ENCODE measurements at regions not wholly inside any gene's neighbourhood (a gene's known extent, or its start where the extent isn't known, plus 50 kb on each side); places are given as distances from the start of the nearest gene placed in this dataset.

DNA sequence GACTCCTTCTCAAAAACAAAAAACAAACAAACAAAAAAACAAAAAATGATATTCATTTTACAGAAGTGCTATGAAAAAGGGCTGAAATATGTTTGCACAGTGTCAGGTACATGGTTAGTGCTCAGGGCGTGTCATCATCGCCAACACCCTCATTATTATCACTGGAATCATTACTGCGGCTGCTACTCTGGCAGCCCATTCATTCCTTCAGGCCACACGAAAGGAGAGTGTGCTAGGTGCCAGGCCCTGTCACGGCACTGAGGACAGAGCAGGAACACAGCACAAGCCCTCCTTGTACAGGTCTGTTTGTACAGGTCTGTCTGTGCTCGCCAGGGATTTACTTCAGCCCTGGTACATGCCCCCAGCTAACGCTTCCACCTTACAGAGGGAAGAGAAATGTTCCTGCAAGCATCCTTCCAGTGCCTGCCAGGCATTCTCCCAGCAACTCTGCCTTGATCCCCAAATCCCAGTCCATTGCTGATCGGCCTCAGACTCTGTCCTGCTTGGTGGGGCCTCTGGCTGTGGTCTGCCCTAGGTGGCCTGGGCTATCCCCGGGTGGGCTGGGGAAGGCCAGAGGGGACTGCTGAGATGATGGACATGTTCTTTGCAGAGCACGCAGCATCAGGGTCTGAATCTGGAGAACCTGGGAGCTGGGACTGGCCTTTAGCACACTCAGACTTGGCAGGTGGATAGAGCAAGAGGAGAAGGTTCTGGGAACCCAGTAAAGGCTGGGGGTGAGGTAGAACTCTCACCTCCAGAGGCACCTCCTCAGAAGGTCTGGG, 210.7 kb downstream of the URI1 start (continued):
- TF ChIP-seq, protein P1, sequence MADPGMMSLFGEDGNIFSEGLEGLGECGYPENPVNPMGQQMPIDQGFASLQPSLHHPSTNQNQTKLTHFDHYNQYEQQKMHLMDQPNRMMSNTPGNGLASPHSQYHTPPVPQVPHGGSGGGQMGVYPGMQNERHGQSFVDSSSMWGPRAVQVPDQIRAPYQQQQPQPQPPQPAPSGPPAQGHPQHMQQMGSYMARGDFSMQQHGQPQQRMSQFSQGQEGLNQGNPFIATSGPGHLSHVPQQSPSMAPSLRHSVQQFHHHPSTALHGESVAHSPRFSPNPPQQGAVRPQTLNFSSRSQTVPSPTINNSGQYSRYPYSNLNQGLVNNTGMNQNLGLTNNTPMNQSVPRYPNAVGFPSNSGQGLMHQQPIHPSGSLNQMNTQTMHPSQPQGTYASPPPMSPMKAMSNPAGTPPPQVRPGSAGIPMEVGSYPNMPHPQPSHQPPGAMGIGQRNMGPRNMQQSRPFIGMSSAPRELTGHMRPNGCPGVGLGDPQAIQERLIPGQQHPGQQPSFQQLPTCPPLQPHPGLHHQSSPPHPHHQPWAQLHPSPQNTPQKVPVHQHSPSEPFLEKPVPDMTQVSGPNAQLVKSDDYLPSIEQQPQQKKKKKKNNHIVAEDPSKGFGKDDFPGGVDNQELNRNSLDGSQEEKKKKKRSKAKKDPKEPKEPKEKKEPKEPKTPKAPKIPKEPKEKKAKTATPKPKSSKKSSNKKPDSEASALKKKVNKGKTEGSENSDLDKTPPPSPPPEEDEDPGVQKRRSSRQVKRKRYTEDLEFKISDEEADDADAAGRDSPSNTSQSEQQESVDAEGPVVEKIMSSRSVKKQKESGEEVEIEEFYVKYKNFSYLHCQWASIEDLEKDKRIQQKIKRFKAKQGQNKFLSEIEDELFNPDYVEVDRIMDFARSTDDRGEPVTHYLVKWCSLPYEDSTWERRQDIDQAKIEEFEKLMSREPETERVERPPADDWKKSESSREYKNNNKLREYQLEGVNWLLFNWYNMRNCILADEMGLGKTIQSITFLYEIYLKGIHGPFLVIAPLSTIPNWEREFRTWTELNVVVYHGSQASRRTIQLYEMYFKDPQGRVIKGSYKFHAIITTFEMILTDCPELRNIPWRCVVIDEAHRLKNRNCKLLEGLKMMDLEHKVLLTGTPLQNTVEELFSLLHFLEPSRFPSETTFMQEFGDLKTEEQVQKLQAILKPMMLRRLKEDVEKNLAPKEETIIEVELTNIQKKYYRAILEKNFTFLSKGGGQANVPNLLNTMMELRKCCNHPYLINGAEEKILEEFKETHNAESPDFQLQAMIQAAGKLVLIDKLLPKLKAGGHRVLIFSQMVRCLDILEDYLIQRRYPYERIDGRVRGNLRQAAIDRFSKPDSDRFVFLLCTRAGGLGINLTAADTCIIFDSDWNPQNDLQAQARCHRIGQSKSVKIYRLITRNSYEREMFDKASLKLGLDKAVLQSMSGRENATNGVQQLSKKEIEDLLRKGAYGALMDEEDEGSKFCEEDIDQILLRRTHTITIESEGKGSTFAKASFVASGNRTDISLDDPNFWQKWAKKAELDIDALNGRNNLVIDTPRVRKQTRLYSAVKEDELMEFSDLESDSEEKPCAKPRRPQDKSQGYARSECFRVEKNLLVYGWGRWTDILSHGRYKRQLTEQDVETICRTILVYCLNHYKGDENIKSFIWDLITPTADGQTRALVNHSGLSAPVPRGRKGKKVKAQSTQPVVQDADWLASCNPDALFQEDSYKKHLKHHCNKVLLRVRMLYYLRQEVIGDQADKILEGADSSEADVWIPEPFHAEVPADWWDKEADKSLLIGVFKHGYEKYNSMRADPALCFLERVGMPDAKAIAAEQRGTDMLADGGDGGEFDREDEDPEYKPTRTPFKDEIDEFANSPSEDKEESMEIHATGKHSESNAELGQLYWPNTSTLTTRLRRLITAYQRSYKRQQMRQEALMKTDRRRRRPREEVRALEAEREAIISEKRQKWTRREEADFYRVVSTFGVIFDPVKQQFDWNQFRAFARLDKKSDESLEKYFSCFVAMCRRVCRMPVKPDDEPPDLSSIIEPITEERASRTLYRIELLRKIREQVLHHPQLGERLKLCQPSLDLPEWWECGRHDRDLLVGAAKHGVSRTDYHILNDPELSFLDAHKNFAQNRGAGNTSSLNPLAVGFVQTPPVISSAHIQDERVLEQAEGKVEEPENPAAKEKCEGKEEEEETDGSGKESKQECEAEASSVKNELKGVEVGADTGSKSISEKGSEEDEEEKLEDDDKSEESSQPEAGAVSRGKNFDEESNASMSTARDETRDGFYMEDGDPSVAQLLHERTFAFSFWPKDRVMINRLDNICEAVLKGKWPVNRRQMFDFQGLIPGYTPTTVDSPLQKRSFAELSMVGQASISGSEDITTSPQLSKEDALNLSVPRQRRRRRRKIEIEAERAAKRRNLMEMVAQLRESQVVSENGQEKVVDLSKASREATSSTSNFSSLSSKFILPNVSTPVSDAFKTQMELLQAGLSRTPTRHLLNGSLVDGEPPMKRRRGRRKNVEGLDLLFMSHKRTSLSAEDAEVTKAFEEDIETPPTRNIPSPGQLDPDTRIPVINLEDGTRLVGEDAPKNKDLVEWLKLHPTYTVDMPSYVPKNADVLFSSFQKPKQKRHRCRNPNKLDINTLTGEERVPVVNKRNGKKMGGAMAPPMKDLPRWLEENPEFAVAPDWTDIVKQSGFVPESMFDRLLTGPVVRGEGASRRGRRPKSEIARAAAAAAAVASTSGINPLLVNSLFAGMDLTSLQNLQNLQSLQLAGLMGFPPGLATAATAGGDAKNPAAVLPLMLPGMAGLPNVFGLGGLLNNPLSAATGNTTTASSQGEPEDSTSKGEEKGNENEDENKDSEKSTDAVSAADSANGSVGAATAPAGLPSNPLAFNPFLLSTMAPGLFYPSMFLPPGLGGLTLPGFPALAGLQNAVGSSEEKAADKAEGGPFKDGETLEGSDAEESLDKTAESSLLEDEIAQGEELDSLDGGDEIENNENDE (IDR thresholded peaks at IDR 0.05; ENCODE audit: low read depth, low read length), result no peak
- TF ChIP-seq TRIM28 (IDR thresholded peaks at IDR 0.05) (no peak), GTF2A2 (tag; IDR thresholded peaks at IDR 0.05) (no peak), ZFP30 (CRISPR knock-in tag; IDR thresholded peaks at IDR 0.05; ENCODE audit: borderline replicate concordance) (no peak), MTA2 (IDR thresholded peaks at IDR 0.05; ENCODE audit: low read depth) (no peak), ZBED1 (IDR thresholded peaks at IDR 0.05) (no peak), POLR2AphosphoS2 (IDR thresholded peaks at IDR 0.05; ENCODE audit: low read length) (no peak)
- TF ChIP-seq, protein P2, sequence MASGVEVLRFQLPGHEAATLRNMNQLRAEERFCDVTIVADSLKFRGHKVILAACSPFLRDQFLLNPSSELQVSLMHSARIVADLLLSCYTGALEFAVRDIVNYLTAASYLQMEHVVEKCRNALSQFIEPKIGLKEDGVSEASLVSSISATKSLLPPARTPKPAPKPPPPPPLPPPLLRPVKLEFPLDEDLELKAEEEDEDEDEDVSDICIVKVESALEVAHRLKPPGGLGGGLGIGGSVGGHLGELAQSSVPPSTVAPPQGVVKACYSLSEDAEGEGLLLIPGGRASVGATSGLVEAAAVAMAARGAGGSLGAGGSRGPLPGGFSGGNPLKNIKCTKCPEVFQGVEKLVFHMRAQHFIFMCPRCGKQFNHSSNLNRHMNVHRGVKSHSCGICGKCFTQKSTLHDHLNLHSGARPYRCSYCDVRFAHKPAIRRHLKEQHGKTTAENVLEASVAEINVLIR (CRISPR knock-in tag; IDR thresholded peaks at IDR 0.05), result no peak
- TF ChIP-seq, protein P3, sequence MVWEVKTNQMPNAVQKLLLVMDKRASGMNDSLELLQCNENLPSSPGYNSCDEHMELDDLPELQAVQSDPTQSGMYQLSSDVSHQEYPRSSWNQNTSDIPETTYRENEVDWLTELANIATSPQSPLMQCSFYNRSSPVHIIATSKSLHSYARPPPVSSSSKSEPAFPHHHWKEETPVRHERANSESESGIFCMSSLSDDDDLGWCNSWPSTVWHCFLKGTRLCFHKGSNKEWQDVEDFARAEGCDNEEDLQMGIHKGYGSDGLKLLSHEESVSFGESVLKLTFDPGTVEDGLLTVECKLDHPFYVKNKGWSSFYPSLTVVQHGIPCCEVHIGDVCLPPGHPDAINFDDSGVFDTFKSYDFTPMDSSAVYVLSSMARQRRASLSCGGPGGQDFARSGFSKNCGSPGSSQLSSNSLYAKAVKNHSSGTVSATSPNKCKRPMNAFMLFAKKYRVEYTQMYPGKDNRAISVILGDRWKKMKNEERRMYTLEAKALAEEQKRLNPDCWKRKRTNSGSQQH (CRISPR knock-in tag; IDR thresholded peaks at IDR 0.05), result no peak
- TF ChIP-seq, protein P4, sequence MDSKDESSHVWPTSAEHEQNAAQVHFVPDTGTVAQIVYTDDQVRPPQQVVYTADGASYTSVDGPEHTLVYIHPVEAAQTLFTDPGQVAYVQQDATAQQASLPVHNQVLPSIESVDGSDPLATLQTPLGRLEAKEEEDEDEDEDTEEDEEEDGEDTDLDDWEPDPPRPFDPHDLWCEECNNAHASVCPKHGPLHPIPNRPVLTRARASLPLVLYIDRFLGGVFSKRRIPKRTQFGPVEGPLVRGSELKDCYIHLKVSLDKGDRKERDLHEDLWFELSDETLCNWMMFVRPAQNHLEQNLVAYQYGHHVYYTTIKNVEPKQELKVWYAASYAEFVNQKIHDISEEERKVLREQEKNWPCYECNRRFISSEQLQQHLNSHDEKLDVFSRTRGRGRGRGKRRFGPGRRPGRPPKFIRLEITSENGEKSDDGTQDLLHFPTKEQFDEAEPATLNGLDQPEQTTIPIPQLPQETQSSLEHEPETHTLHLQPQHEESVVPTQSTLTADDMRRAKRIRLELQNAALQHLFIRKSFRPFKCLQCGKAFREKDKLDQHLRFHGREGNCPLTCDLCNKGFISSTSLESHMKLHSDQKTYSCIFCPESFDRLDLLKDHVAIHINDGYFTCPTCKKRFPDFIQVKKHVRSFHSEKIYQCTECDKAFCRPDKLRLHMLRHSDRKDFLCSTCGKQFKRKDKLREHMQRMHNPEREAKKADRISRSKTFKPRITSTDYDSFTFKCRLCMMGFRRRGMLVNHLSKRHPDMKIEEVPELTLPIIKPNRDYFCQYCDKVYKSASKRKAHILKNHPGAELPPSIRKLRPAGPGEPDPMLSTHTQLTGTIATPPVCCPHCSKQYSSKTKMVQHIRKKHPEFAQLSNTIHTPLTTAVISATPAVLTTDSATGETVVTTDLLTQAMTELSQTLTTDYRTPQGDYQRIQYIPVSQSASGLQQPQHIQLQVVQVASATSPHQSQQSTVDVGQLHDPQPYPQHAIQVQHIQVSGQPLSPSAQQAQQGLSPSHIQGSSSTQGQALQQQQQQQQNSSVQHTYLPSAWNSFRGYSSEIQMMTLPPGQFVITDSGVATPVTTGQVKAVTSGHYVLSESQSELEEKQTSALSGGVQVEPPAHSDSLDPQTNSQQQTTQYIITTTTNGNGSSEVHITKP (IDR thresholded peaks at IDR 0.05; ENCODE audit: partially characterized antibody), result no peak

Data from K562 (cell line).